ENCODE measurements at regions not wholly inside any gene's neighbourhood (a gene's known extent, or its start where the extent isn't known, plus 50 kb on each side); places are given as distances from the start of the nearest gene placed in this dataset.

- Histone ChIP-seq H3K4me3 (ENCODE audit: low read length) (no peak overlapping the region), H3K79me2 (ENCODE audit: low read length) (no peaks in the 10 kb centered on the region), H3K36me3 (replicated peaks; ENCODE audit: low read depth, low read length) (no peaks in the 10 kb centered on the region), H2AFZ (ENCODE audit: low read depth, low read length) (no peak overlapping the region), H3K9ac (ENCODE audit: low read length) (no peak overlapping the region), H3K9me3 (ENCODE audit: insufficient read depth, low read length) (no peaks in the 10 kb centered on the region), H4K20me1 (ENCODE audit: insufficient read depth, low read length) (no peaks in the 10 kb centered on the region), H3K4me2 (ENCODE audit: low read length) (no peak overlapping the region), H3K27me3 (ENCODE audit: low read depth, low read length) (peaks cover 27% of the 10 kb centered on the region), H3K4me1 (ENCODE audit: low read length) (no peaks in the 10 kb centered on the region), H3K27ac (ENCODE audit: low read length) (no peak overlapping the region)
- TF ChIP-seq EZH2phosphoT487 (IDR thresholded peaks at IDR 0.05; ENCODE audit: low read depth), result no peak
- TF ChIP-seq, protein P1, sequence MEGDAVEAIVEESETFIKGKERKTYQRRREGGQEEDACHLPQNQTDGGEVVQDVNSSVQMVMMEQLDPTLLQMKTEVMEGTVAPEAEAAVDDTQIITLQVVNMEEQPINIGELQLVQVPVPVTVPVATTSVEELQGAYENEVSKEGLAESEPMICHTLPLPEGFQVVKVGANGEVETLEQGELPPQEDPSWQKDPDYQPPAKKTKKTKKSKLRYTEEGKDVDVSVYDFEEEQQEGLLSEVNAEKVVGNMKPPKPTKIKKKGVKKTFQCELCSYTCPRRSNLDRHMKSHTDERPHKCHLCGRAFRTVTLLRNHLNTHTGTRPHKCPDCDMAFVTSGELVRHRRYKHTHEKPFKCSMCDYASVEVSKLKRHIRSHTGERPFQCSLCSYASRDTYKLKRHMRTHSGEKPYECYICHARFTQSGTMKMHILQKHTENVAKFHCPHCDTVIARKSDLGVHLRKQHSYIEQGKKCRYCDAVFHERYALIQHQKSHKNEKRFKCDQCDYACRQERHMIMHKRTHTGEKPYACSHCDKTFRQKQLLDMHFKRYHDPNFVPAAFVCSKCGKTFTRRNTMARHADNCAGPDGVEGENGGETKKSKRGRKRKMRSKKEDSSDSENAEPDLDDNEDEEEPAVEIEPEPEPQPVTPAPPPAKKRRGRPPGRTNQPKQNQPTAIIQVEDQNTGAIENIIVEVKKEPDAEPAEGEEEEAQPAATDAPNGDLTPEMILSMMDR (IDR thresholded peaks at IDR 0.05; ENCODE audit: low read depth, low read length), result no peak
These were observed 606.9 kb upstream of the SALL1 start for GRCh38 chr16:51757921-51758479.

- no peaks in the 10 kb centered on the region for H3K36me3 ChIP-seq (replicated peaks; ENCODE audit: low read depth, low read length)
- TF ChIP-seq, protein P1 (IDR thresholded peaks at IDR 0.05; ENCODE audit: low read depth, low read length), result no peak
- no peak for TF ChIP-seq EZH2phosphoT487 (IDR thresholded peaks at IDR 0.05; ENCODE audit: low read depth)
- H3K27ac ChIP-seq (ENCODE audit: low read length), result no peak overlapping the region
- H3K27me3 ChIP-seq (ENCODE audit: low read depth, low read length), result peaks cover 27% of the 10 kb centered on the region
- H3K4me1 ChIP-seq (ENCODE audit: low read length), result no peaks in the 10 kb centered on the region
- no peak overlapping the region for H3K4me2 ChIP-seq (ENCODE audit: low read length)
- H3K4me3 ChIP-seq (ENCODE audit: low read length), result no peak overlapping the region
- H3K79me2 ChIP-seq (ENCODE audit: low read length), result no peaks in the 10 kb centered on the region
- H3K9ac ChIP-seq (ENCODE audit: low read length), result no peak overlapping the region
- H2AFZ ChIP-seq (ENCODE audit: low read depth, low read length), result no peak overlapping the region
- H4K20me1 ChIP-seq (ENCODE audit: insufficient read depth, low read length), result no peaks in the 10 kb centered on the region
- H3K9me3 ChIP-seq (ENCODE audit: insufficient read depth, low read length), result no peaks in the 10 kb centered on the region
These were observed 606.4 kb upstream of the SALL1 start for GRCh38 chr16:51757505-51757904.

GRCh38 chr16:51757124-51757470 is 606.0 kb upstream of the SALL1 start:
- Histone ChIP-seq H3K4me3 (ENCODE audit: low read length) (no peak overlapping the region), H3K27me3 (ENCODE audit: low read depth, low read length) (peaks cover 27% of the 10 kb centered on the region), H3K4me2 (ENCODE audit: low read length) (no peak overlapping the region), H3K9ac (ENCODE audit: low read length) (no peak overlapping the region), H3K9me3 (ENCODE audit: insufficient read depth, low read length) (no peaks in the 10 kb centered on the region), H3K79me2 (ENCODE audit: low read length) (no peaks in the 10 kb centered on the region), H3K27ac (ENCODE audit: low read length) (no peak overlapping the region), H3K4me1 (ENCODE audit: low read length) (no peaks in the 10 kb centered on the region), H2AFZ (ENCODE audit: low read depth, low read length) (no peak overlapping the region), H3K36me3 (replicated peaks; ENCODE audit: low read depth, low read length) (no peaks in the 10 kb centered on the region), H4K20me1 (ENCODE audit: insufficient read depth, low read length) (no peaks in the 10 kb centered on the region)
- no peak for TF ChIP-seq EZH2phosphoT487 (IDR thresholded peaks at IDR 0.05; ENCODE audit: low read depth)
- TF ChIP-seq, protein P1 (IDR thresholded peaks at IDR 0.05; ENCODE audit: low read depth, low read length), result no peak

DNA sequence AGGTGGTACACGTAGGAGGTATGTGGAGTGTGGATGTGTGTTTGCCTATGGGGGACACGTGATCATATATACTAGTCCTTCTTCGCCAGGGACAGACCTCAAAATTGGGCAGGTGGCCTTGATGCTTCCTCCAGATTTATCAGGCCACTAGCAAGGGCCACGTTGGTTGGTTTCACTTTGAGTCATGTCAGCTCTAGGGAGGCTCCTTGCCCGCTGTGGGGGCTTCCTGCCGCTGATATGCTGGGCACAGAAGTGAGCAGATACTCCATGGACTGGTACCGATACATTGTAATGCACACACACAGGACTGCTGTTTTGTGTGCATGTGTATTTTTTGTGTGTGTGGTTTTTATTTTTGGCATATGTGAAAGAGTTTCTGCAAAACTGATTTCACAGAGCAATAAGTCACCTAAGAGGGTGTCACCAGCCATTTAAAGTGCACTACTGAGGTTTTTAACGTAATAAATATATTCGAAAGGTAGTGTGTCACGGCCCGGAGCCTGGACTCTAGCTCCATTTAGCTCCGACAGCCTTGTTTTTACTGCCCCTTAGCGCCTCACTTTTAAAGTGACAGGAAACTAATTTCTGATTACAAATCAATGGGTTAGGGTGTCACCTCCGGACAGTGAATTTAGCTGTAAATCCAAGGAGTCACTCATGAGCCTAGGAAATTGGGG is 605.5 kb upstream of the SALL1 start:
- Histone ChIP-seq H3K4me3 (ENCODE audit: low read length) (no peak overlapping the region), H3K4me1 (ENCODE audit: low read length) (no peaks in the 10 kb centered on the region), H3K4me2 (ENCODE audit: low read length) (no peak overlapping the region)

More for the DNA sequence above, 605.5 kb upstream of the SALL1 start:
- no peaks in the 10 kb centered on the region for H3K36me3 ChIP-seq (replicated peaks; ENCODE audit: low read depth, low read length)
- H4K20me1 ChIP-seq (ENCODE audit: insufficient read depth, low read length), result no peaks in the 10 kb centered on the region
- H3K9ac ChIP-seq (ENCODE audit: low read length), result no peak overlapping the region
- no peaks in the 10 kb centered on the region for H3K79me2 ChIP-seq (ENCODE audit: low read length)
- no peak for TF ChIP-seq EZH2phosphoT487 (IDR thresholded peaks at IDR 0.05; ENCODE audit: low read depth)
- TF ChIP-seq, protein P1 (IDR thresholded peaks at IDR 0.05; ENCODE audit: low read depth, low read length), result no peak
- no peak overlapping the region for H2AFZ ChIP-seq (ENCODE audit: low read depth, low read length)
- H3K9me3 ChIP-seq (ENCODE audit: insufficient read depth, low read length), result no peaks in the 10 kb centered on the region
- H3K27ac ChIP-seq (ENCODE audit: low read length), result no peak overlapping the region
- peaks cover 27% of the 10 kb centered on the region for H3K27me3 ChIP-seq (ENCODE audit: low read depth, low read length)
